ENCODE measurements at regions not wholly inside any gene's neighbourhood (a gene's known extent, or its start where the extent isn't known, plus 50 kb on each side); places are given as distances from the start of the nearest gene placed in this dataset.

- intact Hi-C loops (cut with micrococcal nuclease; ENCODE audit: unreplicated experiment): no loop called here
- WGBS (ENCODE audit: low lambda C conversion rate): 31% methylated on average over 5 of the region's 5 CpGs
- H4K20me1 ChIP-seq (ENCODE audit: insufficient read depth, low read length): no peaks in the 10 kb centered on the region
- POLR2A ChIA-PET: no interaction called here
- H3K4me2 ChIP-seq (ENCODE audit: low read depth, low read length): peak overlapping the region; percentile 65
- no peak for DNase-seq (ENCODE audit: low spot score)
- H3K79me2 ChIP-seq (ENCODE audit: insufficient read depth, low read length): no peaks in the 10 kb centered on the region
- TF ChIP-seq ATM (IDR thresholded peaks at IDR 0.05; ENCODE audit: borderline replicate concordance) (no peak), PHF21A (CRISPR knock-in tag; IDR thresholded peaks at IDR 0.05) (no peak), GATAD1 (CRISPR knock-in tag; IDR thresholded peaks at IDR 0.05) (no peak), ZNF83 (CRISPR knock-in tag; IDR thresholded peaks at IDR 0.05; ENCODE audit: borderline replicate concordance) (no peak), MNT (IDR thresholded peaks at IDR 0.05) (no peak), DBP (CRISPR knock-in tag; IDR thresholded peaks at IDR 0.05; ENCODE audit: not compliant biosample characterization) (no peak), SUZ12 (IDR thresholded peaks at IDR 0.05; ENCODE audit: low read depth, low read length) (no peak)
- peak overlapping the region; percentile 95 for H2AFZ ChIP-seq (ENCODE audit: low read length)
- no peaks in the 10 kb centered on the region for H3K36me3 ChIP-seq (replicated peaks in 1 of 2; ENCODE audit: control insufficient read depth in 1 of 2, insufficient read depth in 2 of 2, low read length in 2 of 2)
- no peak overlapping the region for H3K27ac ChIP-seq (ENCODE audit: extremely low read length, insufficient read depth, low read length)
- FAIRE-seq: no peak
- H3K27me3 ChIP-seq (ENCODE audit: control insufficient read depth in 1 of 2, insufficient read depth in 2 of 2, low read length in 2 of 2): no peaks in the 10 kb centered on the region
- peaks cover 13% of the 10 kb centered on the region; the same call in 1 of the 2 replicates for H3K4me1 ChIP-seq (ENCODE audit: insufficient read depth, low read length)
- no TSS peak for BruUV-seq (replicated peaks)
- peak overlapping the region in 2 of 3 experiments; percentile 1 to 29; a peak in 2 of 6 replicates for H3K4me3 ChIP-seq (replicated peaks in 1 of 3; ENCODE audit: insufficient read depth in 1 of 3, low read depth in 2 of 3, low read length in 3 of 3)
- peaks cover 11% of the 10 kb centered on the region for H3K9me3 ChIP-seq (ENCODE audit: low read length)
- ATAC-seq: no peak
- CTCF ChIA-PET (ENCODE audit: low intra/inter-chr PET ratio, low total read pairs): no interaction called here
- no peak overlapping the region for H3K9ac ChIP-seq (ENCODE audit: insufficient read depth, low read depth, low read length)
- in situ Hi-C loops (cut with HindIII; ENCODE audit: extremely low pct_ligation_motif_present, low pct_unique_long_range_greater_than_20kb): no loop called here
Measured at GRCh38 chr17:61536422-61536955, 54.5 kb downstream of the NACA2 start.
